Calu3 (cell line): ENCODE measurements at regions not wholly inside any gene's neighbourhood (a gene's known extent, or its start where the extent isn't known, plus 50 kb on each side); places are given as distances from the start of the nearest gene placed in this dataset.

Experiments used
- BruUV-seq: library from RNA; stranded (reverse); fragments of 400-500 nt; replicated peaks from 2 replicates; lab custom pipeline; 2021; lab: Mats Ljungman, UMichigan
- CTCF ChIA-PET: fragments of 300-600 bp; sonication (Branson Sonifier 250); formaldehyde crosslinking; loops from one replicate; lab custom pipeline; 2022; ENCODE audit warnings: antibody characterized with exemption; lab: Charles Lee
- DNase-seq: peaks from one replicate; pipeline ENCODE4 v3.0.0; 2022
- H3K27ac Mint-ChIP-seq: one replicate; pipeline ENCODE4 v1.8.0; 2022; ENCODE audit warnings: mixed read lengths; ENCODE audit not compliant: unreplicated experiment
- H3K27me3 Mint-ChIP-seq: one replicate; pipeline ENCODE4 v1.8.0; 2022; ENCODE audit warnings: mixed read lengths; ENCODE audit not compliant: unreplicated experiment
- H3K36me3 Mint-ChIP-seq: one replicate; pipeline ENCODE4 v1.8.0; 2022; ENCODE audit warnings: mild to moderate bottlenecking, moderate library complexity, mixed read lengths; ENCODE audit not compliant: insufficient read depth, unreplicated experiment
- H3K4me1 Mint-ChIP-seq: one replicate; pipeline ENCODE4 v1.8.0; 2022; ENCODE audit warnings: mild to moderate bottlenecking, low read depth, mixed read lengths; ENCODE audit not compliant: unreplicated experiment
- H3K4me3 Mint-ChIP-seq: one replicate; pipeline ENCODE4 v1.8.0; 2022; ENCODE audit warnings: mild to moderate bottlenecking, low read depth, moderate library complexity, mixed read lengths; ENCODE audit not compliant: unreplicated experiment
- H3K9me3 Mint-ChIP-seq: one replicate; pipeline ENCODE4 v1.8.0; 2022; ENCODE audit warnings: low read depth, mixed read lengths; ENCODE audit not compliant: unreplicated experiment
- intact Hi-C: fragments of 100-400 bp; cut with micrococcal nuclease; formaldehyde crosslinking; loops from one replicate; pipeline ENCODE4 v1.10.0; 2022; ENCODE audit not compliant: unreplicated experiment
- TF ChIP-seq, protein P1 (sequence below): fragments of 200-600 bp; IDR thresholded peaks from one replicate; pipeline ENCODE4 v1.8.0; 2022; ENCODE audit warnings: antibody characterized with exemption; ENCODE audit not compliant: unreplicated experiment

DNA sequence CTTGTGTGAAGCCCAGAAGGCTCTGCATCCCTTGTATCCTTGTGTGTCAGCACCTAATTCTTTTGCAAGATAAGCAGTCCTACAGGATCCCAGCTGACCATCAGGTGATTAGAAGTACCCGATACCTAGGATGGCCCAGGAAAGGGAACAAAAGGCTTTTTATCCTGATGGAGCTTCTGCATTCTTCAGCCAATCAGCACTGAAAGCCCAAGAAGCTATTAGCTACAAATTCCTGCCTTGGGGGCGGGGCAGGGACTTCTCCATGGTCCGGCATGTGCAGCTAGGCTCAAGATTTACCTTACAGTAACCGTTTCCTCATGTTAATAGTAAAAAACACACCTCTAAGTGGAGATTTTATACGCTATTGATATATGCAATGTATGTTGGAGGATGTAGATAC lies 264.6 kb upstream of the THUMPD2 start:
- DNase-seq, result no peak
- no peaks in the 10 kb centered on the region for H3K36me3 Mint-ChIP-seq
- H3K27ac Mint-ChIP-seq, result no peak overlapping the region
- H3K27me3 Mint-ChIP-seq, result peaks cover 32% of the 10 kb centered on the region
- CTCF ChIA-PET, result interaction anchor here (0.6 to 1.1 kb wide), 2 partner anchors 11 to 23 kb away, joined by 4 read pairs; no protein-coding TSS in a partner anchor
- TF ChIP-seq, protein P1, sequence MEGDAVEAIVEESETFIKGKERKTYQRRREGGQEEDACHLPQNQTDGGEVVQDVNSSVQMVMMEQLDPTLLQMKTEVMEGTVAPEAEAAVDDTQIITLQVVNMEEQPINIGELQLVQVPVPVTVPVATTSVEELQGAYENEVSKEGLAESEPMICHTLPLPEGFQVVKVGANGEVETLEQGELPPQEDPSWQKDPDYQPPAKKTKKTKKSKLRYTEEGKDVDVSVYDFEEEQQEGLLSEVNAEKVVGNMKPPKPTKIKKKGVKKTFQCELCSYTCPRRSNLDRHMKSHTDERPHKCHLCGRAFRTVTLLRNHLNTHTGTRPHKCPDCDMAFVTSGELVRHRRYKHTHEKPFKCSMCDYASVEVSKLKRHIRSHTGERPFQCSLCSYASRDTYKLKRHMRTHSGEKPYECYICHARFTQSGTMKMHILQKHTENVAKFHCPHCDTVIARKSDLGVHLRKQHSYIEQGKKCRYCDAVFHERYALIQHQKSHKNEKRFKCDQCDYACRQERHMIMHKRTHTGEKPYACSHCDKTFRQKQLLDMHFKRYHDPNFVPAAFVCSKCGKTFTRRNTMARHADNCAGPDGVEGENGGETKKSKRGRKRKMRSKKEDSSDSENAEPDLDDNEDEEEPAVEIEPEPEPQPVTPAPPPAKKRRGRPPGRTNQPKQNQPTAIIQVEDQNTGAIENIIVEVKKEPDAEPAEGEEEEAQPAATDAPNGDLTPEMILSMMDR, result no peak
- H3K4me3 Mint-ChIP-seq, result no peak overlapping the region
- no peaks in the 10 kb centered on the region for H3K9me3 Mint-ChIP-seq
- no TSS peak for BruUV-seq
- peaks cover 9% of the 10 kb centered on the region for H3K4me1 Mint-ChIP-seq
- intact Hi-C loops, result no loop called here

DNA sequence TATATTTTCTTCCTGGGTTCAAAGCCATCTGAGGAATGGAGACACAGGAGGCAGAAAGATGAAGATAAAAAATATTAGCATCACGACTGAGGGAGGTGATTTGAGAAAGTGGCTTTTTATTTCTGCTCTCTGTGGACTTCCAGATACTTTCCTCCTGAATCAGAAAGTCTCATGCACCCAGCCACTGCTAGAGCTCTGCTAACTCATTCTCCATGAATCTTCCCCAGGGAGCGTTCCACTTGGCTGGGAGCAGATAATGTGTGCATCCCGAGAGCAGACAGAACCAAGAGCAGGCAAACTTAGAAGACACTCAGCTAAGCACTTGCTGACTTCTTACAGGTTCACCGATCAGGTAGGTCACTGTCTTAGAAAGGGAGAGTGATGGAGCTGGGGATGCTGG lies 264.1 kb upstream of the THUMPD2 start:
- intact Hi-C loops, result no loop called here
- CTCF ChIA-PET, result interaction anchor here (0.5 to 1.1 kb wide), 2 partner anchors 24 to 207 kb away, joined by 4 read pairs; no protein-coding TSS in a partner anchor
- H3K27me3 Mint-ChIP-seq, result peaks cover 32% of the 10 kb centered on the region
- peaks cover 9% of the 10 kb centered on the region for H3K4me1 Mint-ChIP-seq
- no peak for DNase-seq
- no peaks in the 10 kb centered on the region for H3K9me3 Mint-ChIP-seq
- no peak overlapping the region for H3K4me3 Mint-ChIP-seq
- no peak overlapping the region for H3K27ac Mint-ChIP-seq
- H3K36me3 Mint-ChIP-seq, result no peaks in the 10 kb centered on the region
- BruUV-seq, result no TSS peak
- TF ChIP-seq, protein P1, result no peak

DNA sequence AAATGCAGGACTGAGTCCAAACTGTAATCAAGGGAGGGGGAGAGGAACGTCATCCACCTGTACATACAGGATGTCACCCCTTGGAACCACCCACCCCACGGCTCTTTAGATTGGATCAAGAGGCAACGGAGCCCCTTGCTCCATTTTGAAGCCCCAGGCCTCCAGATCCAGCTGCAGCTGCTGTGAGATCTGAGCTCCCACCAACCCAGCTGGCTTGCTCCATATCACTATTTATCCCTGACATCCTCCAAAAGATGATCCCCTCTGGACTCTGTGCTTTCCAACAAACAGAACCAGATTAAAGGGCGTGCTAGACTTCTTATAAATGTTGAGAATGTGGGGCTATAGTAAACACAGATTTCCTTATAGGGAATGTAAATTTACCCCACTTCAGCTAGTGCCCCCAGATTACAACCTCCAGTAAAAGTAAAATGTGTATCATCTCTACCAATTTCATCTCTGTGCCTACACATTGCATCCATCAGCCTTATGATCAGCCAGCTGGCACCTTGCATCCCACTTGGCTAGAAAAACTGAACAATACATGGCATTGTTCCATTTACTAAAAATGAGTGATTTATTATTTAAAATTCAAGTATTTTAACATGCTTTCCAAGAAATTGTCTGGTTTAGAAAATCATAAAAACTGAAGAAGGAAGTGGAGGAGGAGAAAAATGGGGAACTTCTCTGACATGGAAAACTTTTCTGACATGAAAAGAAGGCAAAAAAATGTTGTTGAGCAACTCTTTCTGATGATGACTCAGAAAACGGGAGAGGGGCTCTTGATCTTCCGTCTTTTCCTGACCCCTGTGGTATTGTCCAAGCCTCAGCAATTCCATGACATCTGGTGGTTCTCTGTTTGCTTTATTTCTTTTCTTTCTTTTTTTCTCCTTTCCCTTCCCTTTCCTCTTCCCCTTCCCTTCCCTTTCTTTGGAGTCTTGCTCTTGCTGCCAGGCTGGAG lies 262.6 kb upstream of the THUMPD2 start:
- Mint-ChIP-seq H3K4me1 (peaks cover 9% of the 10 kb centered on the region), H3K9me3 (no peaks in the 10 kb centered on the region), H3K27ac (no peak overlapping the region), H3K4me3 (no peak overlapping the region), H3K36me3 (no peaks in the 10 kb centered on the region), H3K27me3 (peaks cover 25% of the 10 kb centered on the region)
- BruUV-seq, result no TSS peak
- peak; percentile 18 for DNase-seq
- CTCF ChIA-PET, result interaction anchor here (1.2 kb wide), 1 partner anchor 9 kb away, joined by 3 read pairs; no protein-coding TSS in a partner anchor
- intact Hi-C loops, result no loop called here
- TF ChIP-seq, protein P1, result no peak

DNA sequence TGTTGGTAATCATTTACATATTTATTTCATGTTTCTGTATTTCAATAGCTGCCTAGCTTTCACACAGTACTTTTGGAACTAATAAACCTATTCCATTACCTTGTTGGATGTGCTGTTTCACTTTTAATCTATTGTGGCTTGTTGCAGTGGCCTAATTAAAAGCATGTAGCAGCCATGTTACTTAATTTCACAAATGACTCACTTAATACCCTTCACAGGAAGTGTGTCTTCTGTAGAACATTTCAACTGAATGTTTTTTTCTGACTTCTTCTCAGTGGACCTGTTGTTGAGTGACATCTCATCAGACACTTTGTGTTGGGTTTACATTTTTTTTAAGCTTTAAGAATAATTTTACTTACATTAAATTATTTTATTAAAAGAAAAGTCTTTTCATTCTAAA lies 260.5 kb upstream of the THUMPD2 start:
- BruUV-seq, result no TSS peak
- CTCF ChIA-PET, result no interaction called here
- DNase-seq, result no peak
- intact Hi-C loops, result no loop called here
- no peak overlapping the region for H3K4me3 Mint-ChIP-seq
- H3K36me3 Mint-ChIP-seq, result no peaks in the 10 kb centered on the region
- peaks cover 9% of the 10 kb centered on the region for H3K4me1 Mint-ChIP-seq
- H3K27me3 Mint-ChIP-seq, result peaks cover 3% of the 10 kb centered on the region
- H3K27ac Mint-ChIP-seq, result no peak overlapping the region
- TF ChIP-seq, protein P1, result no peak
- no peaks in the 10 kb centered on the region for H3K9me3 Mint-ChIP-seq
